Nephron progenitor cell (in vitro differentiated cells): ENCODE measurements at regions not wholly inside any gene's neighbourhood (a gene's known extent, or its start where the extent isn't known, plus 50 kb on each side); places are given as distances from the start of the nearest gene placed in this dataset.

ENCODE experiments used
- DNase-seq: peaks from one replicate; pipeline ENCODE4 v3.0.0; 2021
- H3K27ac Mint-ChIP-seq: 2 replicates; pipeline ENCODE4 v1.8.0; 2021; ENCODE audit warnings: mild to moderate bottlenecking, moderate library complexity, mixed read lengths
- H3K27me3 Mint-ChIP-seq: 2 replicates; pipeline ENCODE4 v1.8.0; 2021; ENCODE audit warnings: mild to moderate bottlenecking, low read depth, mixed read lengths; ENCODE audit not compliant: poor library complexity
- H3K36me3 Mint-ChIP-seq: 2 replicates; pipeline ENCODE4 v1.8.0; 2021; ENCODE audit warnings: low read depth, mixed read lengths
- H3K4me1 Mint-ChIP-seq: 2 replicates; pipeline ENCODE4 v1.8.0; 2021; ENCODE audit warnings: mixed read lengths
- H3K4me3 Mint-ChIP-seq: 2 replicates; pipeline ENCODE4 v1.8.0; 2021; ENCODE audit warnings: mild to moderate bottlenecking, moderate library complexity, mixed read lengths
- H3K9me3 Mint-ChIP-seq: 2 replicates; pipeline ENCODE4 v1.8.0; 2021; ENCODE audit warnings: mild to moderate bottlenecking, moderate library complexity, mixed read lengths
- CTCF ChIP-seq: fragments of 200-600 bp; sonication (generic); IDR thresholded peaks from 2 replicates; pipeline ENCODE4 v1.5.0; 2021; ENCODE audit warnings: antibody characterized with exemption

- Mint-ChIP-seq H3K27me3 (no peaks in the 10 kb centered on the region), H3K9me3 (peaks cover 10% of the 10 kb centered on the region), H3K4me3 (no peak overlapping the region), H3K36me3 (no peaks in the 10 kb centered on the region), H3K4me1 (peaks cover 47% of the 10 kb centered on the region), H3K27ac (no peak overlapping the region)
- no peak for DNase-seq
- TF ChIP-seq CTCF, result no peak
These were observed 90.7 kb upstream of the SASH1 start for GRCh38 chr6:148251891-148252290.

- TF ChIP-seq CTCF, result no peak
- Mint-ChIP-seq H3K27me3 (no peaks in the 10 kb centered on the region), H3K27ac (no peak overlapping the region), H3K4me1 (peaks cover 13% of the 10 kb centered on the region), H3K4me3 (no peak overlapping the region), H3K36me3 (no peaks in the 10 kb centered on the region), H3K9me3 (peaks cover 16% of the 10 kb centered on the region)
- no peak for DNase-seq
These were observed 84.8 kb upstream of the SASH1 start for GRCh38 chr6:148257810-148258209.

- Mint-ChIP-seq H3K9me3 (peaks cover 16% of the 10 kb centered on the region), H3K27ac (no peak overlapping the region), H3K27me3 (no peaks in the 10 kb centered on the region), H3K36me3 (no peaks in the 10 kb centered on the region), H3K4me1 (peaks cover 13% of the 10 kb centered on the region), H3K4me3 (no peak overlapping the region)
- no peak for DNase-seq
- no peak for TF ChIP-seq CTCF
These were observed 83.8 kb upstream of the SASH1 start for GRCh38 chr6:148258868-148259267.

GRCh38 chr6:148261470-148261869, 81.2 kb upstream of the SASH1 start:
- Mint-ChIP-seq H3K27me3 (no peaks in the 10 kb centered on the region), H3K9me3 (peaks cover 6% of the 10 kb centered on the region), H3K36me3 (no peaks in the 10 kb centered on the region), H3K4me1 (peaks cover 13% of the 10 kb centered on the region), H3K27ac (no peak overlapping the region), H3K4me3 (no peak overlapping the region)
- no peak for DNase-seq
- TF ChIP-seq CTCF, result no peak

GRCh38 chr6:148263010-148263409, 79.6 kb upstream of the SASH1 start:
- Mint-ChIP-seq H3K36me3 (no peaks in the 10 kb centered on the region), H3K9me3 (peaks cover 6% of the 10 kb centered on the region)
- DNase-seq, result no peak

More at GRCh38 chr6:148263010-148263409, 79.6 kb upstream of the SASH1 start:
- Mint-ChIP-seq H3K27ac (no peak overlapping the region), H3K27me3 (peaks cover 4% of the 10 kb centered on the region), H3K4me3 (no peak overlapping the region), H3K4me1 (peaks cover 13% of the 10 kb centered on the region)
- TF ChIP-seq CTCF, result no peak
